H9 (cell line): ENCODE measurements at regions not wholly inside any gene's neighbourhood (a gene's known extent, or its start where the extent isn't known, plus 50 kb on each side); places are given as distances from the start of the nearest gene placed in this dataset.

ENCODE experiments used
- DNase-seq: peaks from one replicate; pipeline ENCODE4 v3.0.0-alpha.2; 2017
- H2AFZ ChIP-seq: one replicate; pipeline ENCODE4 v1.6.1; 2013; ENCODE audit warnings: mild to moderate bottlenecking, low read length, control low read depth, moderate library complexity
- H2AK5ac ChIP-seq: 2 replicates; pipeline ENCODE4 v1.6.1; 2013; ENCODE audit warnings: low read length, control low read depth, mixed read lengths; ENCODE audit not compliant: insufficient read length
- H2BK120ac ChIP-seq: one replicate; pipeline ENCODE4 v1.6.1; 2013; ENCODE audit warnings: low read depth, mild to moderate bottlenecking, low read length, control low read depth, inconsistent platforms; ENCODE audit not compliant: poor library complexity, severe bottlenecking
- H2BK12ac ChIP-seq: 2 replicates; pipeline ENCODE4 v1.6.1; 2013; ENCODE audit warnings: low read length, control low read depth, mixed read lengths, low read depth; ENCODE audit not compliant: insufficient read length
- H2BK15ac ChIP-seq: 2 replicates; pipeline ENCODE4 v1.6.1; 2013; ENCODE audit warnings: low read depth, low read length, control low read depth
- H2BK20ac ChIP-seq: one replicate; pipeline ENCODE4 v1.6.1; 2013; ENCODE audit warnings: low read depth, mild to moderate bottlenecking, low read length, control low read depth, inconsistent platforms; ENCODE audit not compliant: poor library complexity, severe bottlenecking
- H2BK5ac ChIP-seq: 2 replicates; pipeline ENCODE4 v1.6.1; 2013; ENCODE audit warnings: low read length, control low read depth, mixed read lengths; ENCODE audit not compliant: insufficient read length
- H3K14ac ChIP-seq: 2 replicates; pipeline ENCODE4 v1.6.1; 2013; ENCODE audit warnings: low read length, control low read depth; ENCODE audit not compliant: insufficient read depth
- H3K18ac ChIP-seq: 2 replicates; pipeline ENCODE4 v1.6.1; 2013; ENCODE audit warnings: low read depth, mild to moderate bottlenecking, mixed read lengths, low read length, control low read depth; ENCODE audit not compliant: insufficient read length
- H3K23ac ChIP-seq: 2 replicates; pipeline ENCODE4 v1.6.1; 2013; ENCODE audit warnings: low read length, control low read depth, mixed read lengths, low read depth; ENCODE audit not compliant: insufficient read length
- H3K23me2 ChIP-seq: 2 replicates; pipeline ENCODE4 v1.6.1; 2013; ENCODE audit warnings: low read depth, mild to moderate bottlenecking, mixed read lengths, low read length, control low read depth; ENCODE audit not compliant: insufficient read length, poor library complexity, severe bottlenecking
- H3K27ac ChIP-seq: 2 replicates; pipeline ENCODE4 v1.5.1; 2013; ENCODE audit warnings: low read length, control low read depth, mixed read lengths, low read depth; ENCODE audit not compliant: insufficient read length
- H3K27me3 ChIP-seq: 2 replicates; pipeline ENCODE4 v1.6.1; 2013; ENCODE audit warnings: low read length, control low read depth, inconsistent platforms; ENCODE audit not compliant: insufficient read depth
- H3K4ac ChIP-seq: 2 replicates; pipeline ENCODE4 v1.6.1; 2013; ENCODE audit warnings: low read depth, mild to moderate bottlenecking, control low read depth, inconsistent platforms, low read length, moderate library complexity
- H3K4me1 ChIP-seq: 2 replicates; pipeline ENCODE4 v1.6.1; 2013; ENCODE audit warnings: low read length, control low read depth, inconsistent platforms; ENCODE audit not compliant: insufficient read depth
- H3K4me2 ChIP-seq: 2 replicates; pipeline ENCODE4 v1.6.1; 2013; ENCODE audit warnings: low read length, control low read depth, mixed read lengths; ENCODE audit not compliant: insufficient read length, insufficient read depth
- H3K56ac ChIP-seq: 2 replicates; pipeline ENCODE4 v1.6.1; 2013; ENCODE audit warnings: low read depth, mild to moderate bottlenecking, mixed read lengths, low read length, control low read depth; ENCODE audit not compliant: insufficient read length
- H3K79me1 ChIP-seq: 2 replicates; pipeline ENCODE4 v1.6.1; 2013; ENCODE audit warnings: low read depth, mild to moderate bottlenecking, moderate library complexity, low read length, control low read depth, inconsistent platforms; ENCODE audit not compliant: insufficient read depth, poor library complexity, severe bottlenecking
- H3K79me2 ChIP-seq: 2 replicates; pipeline ENCODE4 v1.6.1; 2013; ENCODE audit warnings: low read length, control low read depth, inconsistent platforms; ENCODE audit not compliant: insufficient read depth
- H3K9ac ChIP-seq: 2 replicates; pipeline ENCODE4 v1.6.1; 2013; ENCODE audit warnings: low read length, control low read depth, mixed read lengths; ENCODE audit not compliant: insufficient read length; ENCODE audit errors: extremely low read depth
- H3K9me3 ChIP-seq: one replicate; pipeline ENCODE4 v1.6.1; 2013; ENCODE audit warnings: low read depth, low read length, inconsistent platforms; ENCODE audit not compliant: control insufficient read depth
- H3T11ph ChIP-seq: one replicate; pipeline ENCODE4 v1.6.1; 2013; ENCODE audit warnings: mild to moderate bottlenecking, low read length, control low read depth, inconsistent platforms
- H4K20me1 ChIP-seq: one replicate; pipeline ENCODE4 v1.6.1; 2013; ENCODE audit not compliant: control insufficient read depth, insufficient read length, insufficient read depth
- H4K5ac ChIP-seq: 2 replicates; pipeline ENCODE4 v1.6.1; 2013; ENCODE audit warnings: low read depth, mild to moderate bottlenecking, mixed read lengths, low read length, control low read depth; ENCODE audit not compliant: insufficient read length
- H4K8ac ChIP-seq: replicated peaks from 2 replicates; pipeline ENCODE4 v1.6.1; 2013; ENCODE audit warnings: low read length, control low read depth, mixed read lengths, low read depth; ENCODE audit not compliant: insufficient read length
- H4K91ac ChIP-seq: 2 replicates; pipeline ENCODE4 v1.6.1; 2013; ENCODE audit warnings: low read depth, mild to moderate bottlenecking, moderate library complexity, mixed read lengths, low read length, control low read depth; ENCODE audit not compliant: insufficient read length
- H3K27ac Mint-ChIP-seq, 3 experiments: 2 replicates in 2 of 3; 3 replicates in 1 of 3; pipeline ENCODE4 v1.8.0; 2020 to 2021; ENCODE audit warnings: mixed read lengths in 3 of 3, mild to moderate bottlenecking in 1 of 3, moderate library complexity in 1 of 3
- H3K27me3 Mint-ChIP-seq: 2 replicates; pipeline ENCODE4 v1.8.0; 2021; ENCODE audit warnings: low read depth, mild to moderate bottlenecking, moderate library complexity, mixed read lengths
- H3K36me3 Mint-ChIP-seq, 3 experiments: 2 replicates in 2 of 3; 3 replicates in 1 of 3; pipeline ENCODE4 v1.8.0; 2020 to 2021; ENCODE audit warnings: low read depth in 3 of 3, mixed read lengths in 3 of 3; ENCODE audit not compliant: insufficient read depth in 1 of 3
- H3K4me1 Mint-ChIP-seq, 2 experiments: 2 replicates each; pipeline ENCODE4 v1.8.0; 2020; ENCODE audit warnings: mixed read lengths in 2 of 2
- H3K4me3 Mint-ChIP-seq, 2 experiments: 2 replicates in 1 of 2; 3 replicates in 1 of 2; pipeline ENCODE4 v1.8.0; 2020 to 2021; ENCODE audit warnings: mild to moderate bottlenecking in 2 of 2, mixed read lengths in 2 of 2, moderate library complexity in 1 of 2
- H3K9me3 Mint-ChIP-seq, 2 experiments: 2 replicates in 1 of 2; 3 replicates in 1 of 2; pipeline ENCODE4 v1.8.0; 2020; ENCODE audit warnings: mild to moderate bottlenecking in 2 of 2, mixed read lengths in 2 of 2, moderate library complexity in 1 of 2
- WGBS: extraction: QIAGEN DNeasy Blood & Tissue Kit; methylation state at CpG from one replicate; pipeline ENCODE4 v1.1.7; 2013; ENCODE audit warnings: missing lambda C conversion rate, low lambda C conversion rate, mixed read lengths; ENCODE audit not compliant: insufficient read length; ENCODE audit errors: extremely low coverage; 5-methylcytosine and 5-hydroxymethylcytosine counted together
- TF ChIP-seq, protein P1 (sequence below): fragments of 200-600 bp; sonication (generic); conservative IDR thresholded peaks from 3 replicates; pipeline ENCODE4 v1.8.0; 2021; ENCODE audit warnings: antibody characterized with exemption, mild to moderate bottlenecking

DNA sequence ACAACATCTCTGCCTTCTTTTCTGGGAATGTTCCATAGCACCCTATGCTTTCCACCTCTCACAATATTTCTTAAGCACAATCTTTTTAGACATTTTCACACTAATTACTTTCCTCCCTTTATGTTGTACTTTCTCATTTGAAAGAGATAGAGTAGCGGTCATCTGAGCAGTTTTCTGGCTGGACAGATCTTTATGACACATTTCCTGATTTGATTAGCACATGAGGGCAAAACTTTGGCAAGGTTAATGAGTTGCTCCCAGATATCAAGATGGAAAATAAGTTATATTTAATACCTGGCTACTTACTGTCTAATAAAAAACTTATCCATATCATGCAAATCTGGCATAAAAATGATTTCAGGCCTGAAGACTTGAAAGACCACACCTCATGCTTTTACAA lies 723.9 kb downstream of the SOCS6 start:
- H3K23ac ChIP-seq = no peak overlapping the region
- H3K27me3 ChIP-seq = no peaks in the 10 kb centered on the region
- no peak for DNase-seq
- H4K91ac ChIP-seq = no peak overlapping the region
- H3K4me1 ChIP-seq = no peaks in the 10 kb centered on the region
- H3K4ac ChIP-seq = no peak overlapping the region
- Mint-ChIP-seq H3K9me3 (peaks cover 3% of the 10 kb centered on the region in 2 experiments; a peak in 4 of 5 replicates), H3K36me3 (no peaks in the 10 kb centered on the region; a peak in 1 of 7 replicates), H3K27me3 (no peaks in the 10 kb centered on the region), H3K27ac (no peak overlapping the region), H3K4me1 (no peaks in the 10 kb centered on the region), H3K4me3 (no peak overlapping the region)
- H3K79me1 ChIP-seq = no peaks in the 10 kb centered on the region
- H2BK20ac ChIP-seq = no peak overlapping the region
- no peak overlapping the region for H4K8ac ChIP-seq
- no peak overlapping the region for H3K56ac ChIP-seq
- H3T11ph ChIP-seq = no peak overlapping the region
- H2BK15ac ChIP-seq = no peak overlapping the region
- TF ChIP-seq, protein P1, sequence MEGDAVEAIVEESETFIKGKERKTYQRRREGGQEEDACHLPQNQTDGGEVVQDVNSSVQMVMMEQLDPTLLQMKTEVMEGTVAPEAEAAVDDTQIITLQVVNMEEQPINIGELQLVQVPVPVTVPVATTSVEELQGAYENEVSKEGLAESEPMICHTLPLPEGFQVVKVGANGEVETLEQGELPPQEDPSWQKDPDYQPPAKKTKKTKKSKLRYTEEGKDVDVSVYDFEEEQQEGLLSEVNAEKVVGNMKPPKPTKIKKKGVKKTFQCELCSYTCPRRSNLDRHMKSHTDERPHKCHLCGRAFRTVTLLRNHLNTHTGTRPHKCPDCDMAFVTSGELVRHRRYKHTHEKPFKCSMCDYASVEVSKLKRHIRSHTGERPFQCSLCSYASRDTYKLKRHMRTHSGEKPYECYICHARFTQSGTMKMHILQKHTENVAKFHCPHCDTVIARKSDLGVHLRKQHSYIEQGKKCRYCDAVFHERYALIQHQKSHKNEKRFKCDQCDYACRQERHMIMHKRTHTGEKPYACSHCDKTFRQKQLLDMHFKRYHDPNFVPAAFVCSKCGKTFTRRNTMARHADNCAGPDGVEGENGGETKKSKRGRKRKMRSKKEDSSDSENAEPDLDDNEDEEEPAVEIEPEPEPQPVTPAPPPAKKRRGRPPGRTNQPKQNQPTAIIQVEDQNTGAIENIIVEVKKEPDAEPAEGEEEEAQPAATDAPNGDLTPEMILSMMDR = no peak
- H3K9ac ChIP-seq = no peak overlapping the region
- no peak overlapping the region for H3K27ac ChIP-seq
- H2BK5ac ChIP-seq = no peak overlapping the region
- H3K18ac ChIP-seq = no peak overlapping the region
- no peaks in the 10 kb centered on the region for H3K23me2 ChIP-seq
- no CpG with 5 or more reads among the region's 1 CpG for WGBS
- no peak overlapping the region for H2BK120ac ChIP-seq
- H4K20me1 ChIP-seq = no peaks in the 10 kb centered on the region
- H3K4me2 ChIP-seq = no peak overlapping the region
- no peaks in the 10 kb centered on the region for H3K9me3 ChIP-seq
- H3K79me2 ChIP-seq = no peaks in the 10 kb centered on the region
- no peak overlapping the region for H4K5ac ChIP-seq
- no peak overlapping the region for H2BK12ac ChIP-seq
- no peak overlapping the region for H3K14ac ChIP-seq
- H2AK5ac ChIP-seq = no peak overlapping the region
- no peak overlapping the region for H2AFZ ChIP-seq
